Retina (tissue), 1 donor: ENCODE measurements at regions not wholly inside any gene's neighbourhood (a gene's known extent, or its start where the extent isn't known, plus 50 kb on each side); places are given as distances from the start of the nearest gene placed in this dataset.

ENCODE experiments used
- DNase-seq: peaks from one replicate; pipeline ENCODE4 v3.0.0-alpha.2; 2016

DNA sequence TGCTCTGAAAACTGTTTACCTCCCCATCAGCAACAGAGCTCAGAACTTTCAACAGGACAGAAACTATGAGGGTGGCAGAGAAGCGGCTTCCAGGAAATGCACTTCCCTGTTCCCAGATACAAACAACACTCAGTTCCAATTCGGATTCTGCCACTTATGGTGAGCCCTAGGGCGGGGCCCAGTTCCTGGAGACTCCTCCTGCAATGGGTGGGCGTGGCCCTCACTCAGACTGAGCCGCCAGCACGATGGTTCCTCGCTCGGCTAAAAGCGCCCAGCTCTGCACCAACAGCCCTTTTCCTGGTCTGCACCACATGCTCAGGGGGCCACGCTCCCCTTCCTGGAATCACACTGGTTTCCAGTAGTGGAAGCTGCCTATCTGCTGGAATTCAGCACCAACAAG is 314.1 kb downstream of the CTTN start:
- no peak for DNase-seq

DNA sequence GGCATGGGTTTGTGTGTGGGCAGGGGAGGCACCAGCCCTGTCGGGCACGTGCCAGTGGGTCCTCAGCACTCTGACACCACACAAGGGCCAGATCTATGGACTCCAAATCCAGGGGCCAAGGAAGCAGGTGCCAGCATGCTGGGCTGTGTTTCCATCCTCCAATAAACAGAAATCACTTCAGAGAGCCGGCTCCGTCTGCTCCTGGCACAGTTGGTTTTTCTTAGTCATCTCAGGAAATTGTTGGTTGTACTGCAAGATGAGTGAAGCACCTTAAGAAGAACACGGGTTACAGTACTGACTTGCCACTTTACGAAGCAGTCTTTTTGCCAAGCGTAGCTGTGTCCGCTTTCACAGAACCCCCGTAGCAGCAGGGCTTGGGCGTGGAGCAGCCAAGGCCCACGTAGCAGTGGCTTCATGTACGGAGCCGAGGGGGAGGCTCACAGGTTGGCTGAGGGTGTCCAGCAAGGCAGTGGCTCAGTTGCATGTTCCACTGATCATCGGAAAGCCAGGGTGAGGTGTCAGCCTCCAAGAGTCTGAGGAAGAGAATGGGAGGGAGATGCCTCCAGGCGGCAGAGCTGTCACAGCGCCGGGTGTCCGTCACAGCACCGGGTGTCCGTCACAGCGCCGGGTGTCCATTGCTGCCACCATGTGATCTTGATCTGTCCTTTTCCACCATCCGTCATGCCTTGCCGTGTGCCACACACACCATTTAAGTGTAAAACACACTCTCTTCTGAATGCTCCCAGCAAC is 314.9 kb downstream of the CTTN start:
- no peak for DNase-seq

DNA sequence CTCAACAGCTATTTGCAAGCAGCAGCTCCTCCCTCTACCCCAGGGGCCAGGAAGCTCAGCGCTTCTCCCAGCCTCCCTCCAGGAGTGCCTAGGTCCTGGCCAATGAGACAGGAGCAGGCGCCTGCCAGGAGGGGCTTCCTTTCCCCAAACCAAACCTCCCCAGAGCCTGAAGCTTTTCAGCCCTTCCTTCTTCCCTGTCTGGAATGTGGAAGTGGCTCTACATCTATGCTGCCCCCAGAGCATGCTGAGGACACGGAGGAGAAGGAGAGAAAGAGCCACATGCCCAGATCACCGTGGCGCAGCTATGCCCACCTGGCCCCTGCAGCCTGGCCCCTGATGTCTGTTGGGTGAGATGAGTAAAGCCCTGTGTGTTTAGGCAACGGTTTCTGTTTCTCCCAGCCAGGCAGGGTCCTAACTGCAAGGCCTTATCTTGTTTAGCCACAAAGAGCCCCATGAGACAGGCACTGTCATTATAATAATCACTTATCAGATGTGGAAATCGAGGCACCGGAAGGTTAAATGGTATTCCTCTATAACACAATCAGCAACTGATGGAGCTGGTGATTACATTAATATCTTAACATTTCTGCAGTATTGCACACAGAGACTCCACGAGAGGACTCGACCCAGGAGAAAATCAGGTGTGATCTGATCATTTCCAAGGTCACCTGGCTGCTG is 315.8 kb downstream of the CTTN start:
- no peak for DNase-seq

DNA sequence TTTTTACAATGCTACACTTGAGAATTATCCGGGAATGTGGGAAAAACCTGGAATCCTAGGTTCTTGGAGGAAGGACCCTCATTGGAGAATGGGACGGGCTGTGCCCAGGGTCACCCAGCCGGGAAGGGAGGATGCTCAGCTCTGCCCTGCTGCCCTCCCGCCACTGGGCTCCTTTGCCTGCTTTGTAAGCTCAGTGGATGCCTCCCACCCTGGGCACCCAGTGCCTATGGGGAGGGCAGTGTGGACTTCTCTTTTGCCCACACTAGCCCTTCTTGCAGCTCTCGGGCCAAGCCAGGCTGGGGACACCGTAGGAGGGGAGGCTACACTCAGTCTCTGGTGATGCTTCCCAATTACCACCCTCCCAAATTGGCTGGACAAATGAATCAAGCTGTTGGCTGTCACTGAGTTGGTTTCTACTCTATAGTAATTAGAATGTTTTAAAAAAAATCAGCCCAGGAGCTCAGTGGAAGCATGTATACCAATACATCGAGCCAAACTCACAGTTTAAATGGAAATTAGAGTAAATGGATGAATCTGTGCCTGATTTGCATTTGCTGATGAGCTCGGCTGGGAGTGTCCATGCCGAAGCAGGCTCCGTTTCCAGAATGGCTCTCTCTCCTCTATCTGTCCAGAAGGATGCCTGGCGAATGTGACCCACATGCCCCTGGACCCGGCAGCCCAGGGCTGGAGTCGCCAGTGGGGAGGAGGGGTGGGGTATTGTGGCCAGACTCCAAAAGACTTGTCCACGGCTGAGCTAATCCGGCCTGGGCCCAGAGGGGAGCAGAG is 317.0 kb downstream of the CTTN start:
- no peak for DNase-seq

DNA sequence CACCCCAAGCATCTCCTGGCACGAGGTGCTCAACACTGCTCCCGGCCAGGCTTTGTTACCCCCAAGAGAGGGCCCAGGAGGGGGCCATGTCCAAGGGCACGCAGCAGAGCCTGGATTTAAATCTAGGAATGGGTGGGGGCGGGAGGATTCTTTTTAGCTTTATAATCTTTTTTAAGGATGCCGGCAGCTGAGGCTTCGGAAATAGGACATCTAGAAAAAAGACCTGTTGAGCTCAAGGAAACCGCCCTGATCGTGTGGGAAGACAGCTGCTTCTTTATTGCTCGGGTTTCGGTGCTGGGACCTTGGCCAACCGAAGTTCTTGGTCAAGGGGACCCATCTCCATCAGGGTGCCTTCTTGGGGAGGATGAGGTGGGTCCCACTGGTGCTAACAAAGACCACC is 317.9 kb downstream of the CTTN start:
- no peak for DNase-seq

DNA sequence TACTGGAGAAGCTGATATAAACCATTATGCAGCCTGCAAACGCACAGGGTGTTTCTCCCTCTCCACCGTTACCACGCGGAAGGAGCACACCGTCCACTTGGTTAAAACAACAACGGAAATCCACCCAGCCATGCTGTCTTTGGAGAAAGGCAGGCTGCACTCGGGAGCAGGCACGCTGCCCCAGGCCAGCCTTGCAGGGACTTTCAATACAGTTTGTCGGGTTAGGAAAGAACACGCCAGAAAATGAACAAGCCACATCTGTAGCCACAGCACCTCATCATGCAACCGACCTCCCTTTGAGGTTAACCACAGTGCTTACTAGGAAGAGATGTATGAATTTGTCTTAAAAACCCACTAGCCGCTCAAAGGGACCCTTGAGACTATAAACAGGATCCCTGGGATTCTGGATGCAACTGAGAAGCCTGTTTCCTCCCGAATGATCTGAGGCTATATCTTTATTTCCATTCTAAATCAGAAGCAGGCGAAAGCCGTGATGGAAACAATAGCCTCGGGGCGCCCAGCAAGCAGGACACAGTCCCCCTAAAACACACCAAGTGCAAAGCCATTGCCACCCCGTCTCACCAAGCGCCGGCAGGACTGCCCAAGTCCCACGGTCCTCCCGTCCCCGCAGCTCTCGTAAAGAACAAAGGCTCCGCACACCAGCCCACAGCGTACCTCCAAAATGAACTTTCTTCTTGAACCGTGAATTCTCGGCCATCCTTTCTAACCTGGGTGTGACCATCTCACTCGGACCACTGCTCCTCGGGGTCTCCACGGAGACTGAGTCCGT is 318.9 kb downstream of the CTTN start:
- no peak for DNase-seq

DNA sequence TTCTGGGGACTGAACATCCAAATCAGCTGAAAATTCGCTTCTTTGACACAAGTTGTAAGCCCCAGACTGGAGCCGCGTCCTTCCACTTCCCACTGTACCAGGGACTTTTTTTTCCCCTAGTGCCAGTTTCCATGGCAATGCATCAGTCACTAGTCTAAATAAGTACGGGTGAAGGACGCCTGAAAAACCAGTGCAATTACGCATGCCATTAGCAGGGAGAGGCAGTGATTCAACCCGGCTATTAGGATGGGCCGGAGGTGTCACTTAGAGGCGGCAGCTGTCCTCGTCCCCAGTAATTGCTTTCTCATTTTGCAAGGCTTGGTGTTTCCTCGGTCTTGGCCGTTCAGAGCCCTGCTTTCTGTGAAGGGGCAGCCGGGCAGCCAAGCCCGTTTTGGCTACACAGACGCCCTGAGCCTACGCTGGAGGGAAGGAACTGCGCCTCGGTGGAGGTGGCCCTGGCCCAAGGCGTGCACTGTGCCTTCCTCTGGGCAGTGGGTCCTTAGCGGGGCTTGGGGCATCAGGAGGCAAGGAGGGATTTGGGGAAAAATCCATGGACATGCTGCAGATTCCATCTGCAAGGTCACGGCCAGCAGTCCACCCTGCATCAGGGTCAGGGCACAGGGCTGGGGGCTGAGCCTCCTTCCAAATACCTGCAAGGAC is 319.7 kb downstream of the CTTN start:
- DNase-seq = peak; percentile 70

DNA sequence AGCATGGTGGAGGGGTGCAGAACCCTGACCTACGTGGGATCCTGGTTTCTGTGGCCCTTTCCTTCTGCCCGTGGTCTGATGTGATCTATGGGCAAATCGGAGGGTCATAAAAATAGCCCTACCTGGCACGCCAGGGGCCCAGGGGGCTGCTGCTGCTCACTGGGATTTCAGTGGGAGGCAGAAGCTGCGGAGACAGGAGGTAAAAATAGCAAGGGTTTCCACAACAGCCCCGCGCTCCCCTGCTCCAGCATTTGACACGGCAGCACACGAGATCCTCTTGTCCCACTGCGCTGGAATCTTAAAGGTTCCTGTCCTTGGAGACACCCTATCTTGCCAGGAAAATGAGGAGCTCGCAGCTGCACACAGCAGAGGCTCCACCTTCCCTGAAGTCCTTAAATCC is 321.2 kb downstream of the CTTN start:
- no peak for DNase-seq

DNA sequence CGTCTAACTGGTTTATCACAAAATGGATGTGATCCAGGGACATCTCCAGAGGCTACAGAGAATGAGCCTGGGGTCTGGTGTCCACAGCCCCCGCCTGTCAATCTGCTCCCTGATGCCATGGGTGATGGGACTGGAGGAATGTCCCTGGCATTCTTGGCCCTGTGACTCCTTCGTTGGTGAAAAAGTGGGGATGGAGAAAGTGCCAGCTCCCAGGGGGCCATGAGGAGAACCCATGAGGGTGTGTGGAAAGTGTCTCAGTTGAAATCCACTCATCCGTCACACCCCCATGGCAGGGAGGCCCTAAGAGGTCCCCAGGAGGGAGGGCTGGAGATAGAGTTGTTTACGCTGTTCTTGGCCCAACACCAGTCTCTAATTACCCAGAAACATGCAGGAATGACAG is 322.0 kb downstream of the CTTN start:
- no peak for DNase-seq

DNA sequence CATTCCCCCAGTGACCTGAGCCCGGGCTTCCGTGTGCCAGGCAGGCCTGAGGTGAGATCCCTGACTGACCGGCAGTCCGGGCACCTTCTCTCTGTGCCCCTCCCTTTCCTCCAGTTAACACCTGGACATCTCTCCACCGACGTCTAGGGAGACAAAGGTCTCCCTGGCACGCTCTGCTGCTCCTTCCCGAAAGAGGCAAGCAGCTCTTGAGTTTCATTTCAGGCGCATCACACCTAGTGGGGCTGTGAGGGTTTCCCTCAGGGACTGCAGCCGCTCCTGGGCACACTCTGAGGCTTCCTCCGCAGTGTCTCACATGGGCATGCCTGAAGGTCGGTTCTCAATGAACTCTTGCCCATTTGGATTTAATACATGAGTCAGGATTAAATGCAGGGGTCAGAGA is 322.7 kb downstream of the CTTN start:
- no peak for DNase-seq

DNA sequence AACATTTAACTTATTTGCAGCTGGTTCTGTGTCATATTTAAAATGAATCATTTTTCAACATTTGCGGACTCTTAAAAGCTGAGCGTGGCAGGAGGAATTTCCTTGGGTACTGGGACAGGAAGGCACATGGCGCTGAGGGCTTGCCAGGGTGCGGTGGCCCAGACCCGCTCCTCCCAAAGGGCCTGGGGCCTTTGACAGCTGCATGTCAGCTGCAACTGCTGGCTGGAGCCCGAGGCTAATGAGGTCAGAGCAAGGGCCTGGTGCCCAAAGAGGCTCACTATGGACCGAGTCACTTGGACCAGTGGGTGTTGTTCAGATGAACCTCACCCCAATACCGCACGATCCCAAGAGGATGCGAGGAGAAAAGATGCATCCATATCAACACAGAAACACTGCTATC is 326.9 kb downstream of the CTTN start:
- DNase-seq = no peak

DNA sequence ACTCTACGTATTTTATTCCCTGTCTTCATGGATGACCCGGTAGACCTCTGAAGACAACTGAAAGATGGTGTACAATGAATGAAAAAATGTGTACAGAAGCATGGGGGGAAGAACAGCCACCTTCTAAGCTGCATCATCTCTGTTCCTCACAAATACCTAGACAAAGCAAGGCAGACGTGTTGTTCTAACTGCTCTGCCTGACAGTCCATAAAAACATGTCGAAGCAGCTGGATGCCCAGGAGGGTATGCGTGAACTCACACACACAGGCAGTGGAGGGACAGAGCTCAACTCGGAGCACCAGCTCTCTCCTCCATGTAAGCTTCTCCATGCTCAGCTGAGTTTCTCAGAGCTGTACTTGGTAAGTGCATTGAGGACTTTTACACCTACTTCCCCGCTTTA is 327.4 kb downstream of the CTTN start:
- no peak for DNase-seq

DNA sequence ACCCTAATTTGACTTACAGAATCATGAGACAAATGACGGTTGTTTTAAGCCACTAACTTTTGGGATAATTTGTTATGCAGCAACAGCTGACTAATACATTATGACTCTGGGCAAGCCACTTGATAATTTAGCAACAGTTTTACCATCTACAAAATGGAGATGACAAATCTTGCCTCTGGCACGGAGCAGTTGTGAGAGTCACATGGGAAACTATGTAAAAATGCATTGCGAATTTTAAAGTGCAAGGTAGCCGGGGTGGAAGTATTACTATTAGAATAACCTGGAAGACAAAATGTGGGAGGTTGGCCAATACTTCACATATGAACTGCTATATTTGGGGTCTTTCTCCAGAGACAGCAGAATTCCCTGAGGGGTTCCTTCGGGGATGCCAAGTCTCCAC is 328.7 kb downstream of the CTTN start:
- no peak for DNase-seq

DNA sequence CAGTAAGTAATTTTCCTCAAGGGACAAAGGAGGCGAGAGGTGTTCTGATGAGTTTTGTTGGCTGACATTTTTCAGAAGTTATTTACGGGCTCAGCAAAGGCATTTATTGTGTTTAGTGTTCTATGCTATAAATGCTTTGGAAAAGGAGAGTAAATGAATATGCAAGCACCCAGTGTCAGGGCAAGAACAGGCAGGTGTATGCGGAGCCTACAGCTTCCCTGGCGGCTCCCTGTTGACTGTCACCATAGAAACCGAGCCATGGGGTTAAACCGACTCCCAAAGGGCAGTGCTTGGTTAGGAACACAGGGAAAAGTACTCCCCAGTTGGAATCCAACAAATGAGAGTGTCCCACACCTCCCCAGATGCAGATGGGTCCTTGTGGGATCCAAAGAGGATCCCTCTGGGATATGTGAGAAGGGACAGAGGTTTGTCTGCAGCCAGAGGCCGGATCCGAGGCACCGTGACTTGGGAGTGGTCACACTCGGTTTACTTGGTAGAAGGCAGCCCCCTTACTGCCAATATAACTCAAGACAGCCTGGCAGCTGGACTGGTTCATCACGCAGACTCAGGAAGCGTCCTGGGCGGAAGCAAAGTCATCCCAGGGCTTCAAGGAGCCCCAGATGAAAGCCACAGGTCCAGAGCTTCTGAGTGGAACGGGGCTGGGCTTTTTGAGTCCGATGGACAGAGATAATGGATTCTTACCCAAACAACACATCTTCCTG is 329.7 kb downstream of the CTTN start:
- no peak for DNase-seq

DNA sequence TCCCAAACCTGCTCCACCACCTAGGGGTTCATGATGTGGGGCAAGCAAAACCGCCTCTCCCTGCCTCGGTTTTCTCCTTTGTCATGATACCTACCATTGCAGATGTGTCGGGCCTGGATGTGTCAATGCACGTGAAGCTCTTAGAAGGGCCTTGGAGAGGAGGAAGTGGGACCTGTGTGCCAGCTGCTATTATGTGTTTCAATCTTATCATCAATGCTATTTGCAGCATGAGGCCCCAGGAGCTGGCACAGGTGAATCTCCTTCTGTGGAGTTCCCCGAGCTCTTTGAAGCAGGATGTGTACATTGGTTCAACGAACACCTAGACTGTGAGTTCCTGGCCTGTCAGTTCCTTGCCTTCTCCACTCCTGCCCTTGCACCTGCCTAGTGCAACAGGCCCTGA is 331.6 kb downstream of the CTTN start:
- DNase-seq = no peak

DNA sequence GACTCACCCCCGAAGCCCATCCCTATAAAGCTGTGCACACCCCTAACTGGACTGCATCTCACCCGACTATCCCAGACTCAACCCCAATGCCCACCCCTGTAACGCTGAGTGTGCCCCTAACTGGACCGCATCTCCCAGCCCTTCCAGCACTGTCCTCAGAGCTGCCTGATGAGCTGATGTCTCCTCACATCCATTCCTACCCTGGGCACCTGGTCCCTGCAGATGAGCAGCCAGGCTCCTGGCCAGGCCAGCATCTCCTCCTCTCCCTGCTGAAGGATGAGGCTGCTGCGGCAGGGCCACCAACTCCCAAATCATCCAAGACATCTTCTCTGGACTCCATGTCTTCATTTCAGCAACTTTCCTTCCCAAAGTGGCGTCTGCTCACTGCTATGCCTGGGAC is 332.1 kb downstream of the CTTN start:
- DNase-seq = no peak

DNA sequence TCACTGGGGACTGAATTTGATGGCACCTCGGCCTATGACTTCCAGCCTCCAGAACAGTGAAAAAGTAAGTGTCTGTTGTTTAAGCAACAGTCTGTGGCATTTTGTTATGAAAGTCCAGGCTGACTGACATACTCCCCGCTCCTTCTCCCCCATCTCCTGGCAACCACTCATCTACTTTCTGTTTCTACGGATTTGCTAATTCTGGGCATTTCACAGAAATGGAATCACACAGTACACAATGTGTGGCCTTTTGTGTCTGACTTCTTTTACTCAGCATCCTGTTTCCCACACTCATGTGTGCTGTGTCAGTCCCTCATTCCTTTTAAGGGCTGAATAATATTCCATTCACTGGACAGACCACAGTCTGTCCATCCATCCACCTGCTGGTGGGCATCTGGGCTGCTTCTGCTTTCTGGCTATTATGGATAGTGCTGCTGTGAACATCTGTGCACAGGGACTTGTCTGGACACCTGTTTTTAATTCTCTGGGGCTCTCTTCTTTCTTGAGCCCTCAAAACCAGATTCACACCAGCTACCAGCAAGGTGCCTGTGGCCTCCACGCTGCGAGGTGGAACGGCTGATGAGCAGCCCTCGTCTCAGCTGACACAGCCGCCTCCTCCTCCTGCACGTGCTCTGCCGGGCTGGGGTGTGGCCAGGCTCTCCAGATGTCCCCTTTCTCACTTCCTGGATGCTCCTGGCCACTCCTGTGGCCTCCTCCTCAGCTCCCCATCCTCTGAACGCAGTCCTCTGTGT is 333.1 kb downstream of the CTTN start:
- DNase-seq = no peak

DNA sequence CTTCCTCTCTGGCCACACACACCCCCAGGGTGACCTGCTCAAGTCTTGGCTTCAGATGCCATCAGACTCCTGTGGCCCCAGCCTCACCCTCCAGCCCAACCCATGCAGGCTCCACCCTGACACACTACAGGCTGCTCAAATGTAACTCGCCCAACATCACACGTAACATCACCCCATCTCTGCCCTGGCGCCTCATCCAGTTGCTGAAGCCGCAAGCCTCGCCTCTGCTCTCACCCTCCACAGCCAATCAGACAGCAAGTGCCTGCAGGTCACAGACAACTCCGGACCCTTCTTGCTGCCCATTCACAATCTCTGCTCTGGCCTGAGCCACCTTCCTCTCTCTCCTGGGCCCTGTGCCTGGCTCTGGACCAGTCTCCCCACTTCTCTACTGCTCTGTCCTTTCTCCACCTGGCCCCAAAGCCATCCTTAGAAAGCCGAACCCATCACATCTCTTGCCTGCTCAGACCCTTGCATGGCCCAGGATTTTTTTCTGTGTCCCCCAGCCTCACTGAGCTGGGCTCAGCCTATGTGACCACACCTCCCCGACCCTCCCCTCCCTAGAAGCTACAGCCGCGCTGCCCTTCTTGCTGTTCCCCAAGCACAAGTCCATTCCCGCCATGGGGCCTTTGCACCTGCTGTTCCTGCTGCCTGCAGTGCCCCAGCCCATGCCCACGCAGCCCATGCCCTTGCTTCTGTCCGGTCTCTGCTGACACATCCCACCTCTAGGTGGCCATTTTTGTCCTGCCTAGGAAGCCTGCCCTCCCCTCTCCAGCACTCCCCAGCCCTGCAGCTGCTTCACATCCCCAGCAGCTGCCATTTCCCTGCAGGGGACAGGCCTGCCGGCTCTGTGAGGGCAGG is 333.9 kb downstream of the CTTN start:
- no peak for DNase-seq

DNA sequence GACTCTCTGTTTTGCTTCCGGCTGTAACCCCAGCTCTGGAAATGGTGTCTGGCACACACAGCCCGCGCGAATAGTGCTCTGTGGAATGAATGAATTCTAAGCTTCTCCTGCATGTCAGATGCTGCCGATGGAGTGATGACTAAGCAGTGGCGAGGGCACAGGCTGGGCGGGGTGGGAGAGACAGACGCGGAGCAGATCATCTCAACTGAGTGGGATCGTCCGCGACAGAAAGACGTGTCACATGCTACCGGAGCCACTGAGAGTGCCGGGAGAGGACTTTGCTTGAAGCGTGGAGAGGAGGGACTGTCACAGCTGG is 334.5 kb downstream of the CTTN start:
- DNase-seq = no peak
